ENCODE measurements at regions not wholly inside any gene's neighbourhood (a gene's known extent, or its start where the extent isn't known, plus 50 kb on each side); places are given as distances from the start of the nearest gene placed in this dataset.

DNA sequence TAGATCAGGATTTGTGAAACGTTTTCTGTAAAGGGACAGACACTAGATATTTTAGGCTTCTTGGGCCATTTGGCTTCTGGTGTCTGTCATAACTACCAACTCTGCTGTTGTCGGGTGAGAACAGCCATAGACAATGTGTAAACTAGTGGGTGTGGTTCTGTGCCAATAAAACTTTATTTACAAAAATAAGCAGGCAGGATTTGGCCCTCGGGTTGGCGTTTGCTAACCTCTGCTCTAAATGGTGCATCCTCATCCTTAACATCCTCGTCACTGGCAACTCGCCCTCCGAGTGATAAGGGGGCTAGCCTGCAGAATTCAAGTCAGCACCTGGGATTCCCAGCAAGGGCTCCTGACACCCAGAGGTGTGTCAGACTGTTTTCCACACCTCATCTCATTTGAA is 105.8 kb upstream of the MSX1 start:
- ChIA-PET POLR2A (no interaction called here), RAD21 (ENCODE audit: unreplicated experiment) (no interaction called here), CTCF (no interaction called here), SMC1A (ENCODE audit: uncharacterized antibody, unreplicated experiment) (interaction anchor here (1.0 kb wide), 1 partner anchor 8 kb away, joined by 4 read pairs; no protein-coding TSS in a partner anchor)
- TF ChIP-seq, protein P1, sequence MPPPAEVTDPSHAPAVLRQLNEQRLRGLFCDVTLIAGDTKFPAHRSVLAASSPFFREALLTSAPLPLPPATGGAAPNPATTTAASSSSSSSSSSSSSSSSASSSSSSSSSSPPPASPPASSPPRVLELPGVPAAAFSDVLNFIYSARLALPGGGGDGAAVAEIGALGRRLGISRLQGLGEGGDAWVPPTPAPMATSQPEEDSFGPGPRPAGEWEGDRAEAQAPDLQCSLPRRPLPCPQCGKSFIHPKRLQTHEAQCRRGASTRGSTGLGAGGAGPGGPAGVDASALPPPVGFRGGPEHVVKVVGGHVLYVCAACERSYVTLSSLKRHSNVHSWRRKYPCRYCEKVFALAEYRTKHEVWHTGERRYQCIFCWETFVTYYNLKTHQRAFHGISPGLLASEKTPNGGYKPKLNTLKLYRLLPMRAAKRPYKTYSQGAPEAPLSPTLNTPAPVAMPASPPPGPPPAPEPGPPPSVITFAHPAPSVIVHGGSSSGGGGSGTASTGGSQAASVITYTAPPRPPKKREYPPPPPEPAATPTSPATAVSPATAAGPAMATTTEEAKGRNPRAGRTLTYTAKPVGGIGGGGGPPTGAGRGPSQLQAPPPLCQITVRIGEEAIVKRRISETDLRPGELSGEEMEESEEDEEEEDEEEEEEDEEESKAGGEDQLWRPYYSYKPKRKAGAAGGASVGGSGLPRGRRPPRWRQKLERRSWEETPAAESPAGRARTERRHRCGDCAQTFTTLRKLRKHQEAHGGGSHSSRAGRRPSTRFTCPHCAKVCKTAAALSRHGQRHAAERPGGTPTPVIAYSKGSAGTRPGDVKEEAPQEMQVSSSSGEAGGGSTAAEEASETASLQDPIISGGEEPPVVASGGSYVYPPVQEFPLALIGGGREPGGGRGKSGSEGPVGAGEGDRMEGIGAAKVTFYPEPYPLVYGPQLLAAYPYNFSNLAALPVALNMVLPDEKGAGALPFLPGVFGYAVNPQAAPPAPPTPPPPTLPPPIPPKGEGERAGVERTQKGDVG (CRISPR knock-in tag; IDR thresholded peaks at IDR 0.05): no peak
- TF ChIP-seq, protein P2, sequence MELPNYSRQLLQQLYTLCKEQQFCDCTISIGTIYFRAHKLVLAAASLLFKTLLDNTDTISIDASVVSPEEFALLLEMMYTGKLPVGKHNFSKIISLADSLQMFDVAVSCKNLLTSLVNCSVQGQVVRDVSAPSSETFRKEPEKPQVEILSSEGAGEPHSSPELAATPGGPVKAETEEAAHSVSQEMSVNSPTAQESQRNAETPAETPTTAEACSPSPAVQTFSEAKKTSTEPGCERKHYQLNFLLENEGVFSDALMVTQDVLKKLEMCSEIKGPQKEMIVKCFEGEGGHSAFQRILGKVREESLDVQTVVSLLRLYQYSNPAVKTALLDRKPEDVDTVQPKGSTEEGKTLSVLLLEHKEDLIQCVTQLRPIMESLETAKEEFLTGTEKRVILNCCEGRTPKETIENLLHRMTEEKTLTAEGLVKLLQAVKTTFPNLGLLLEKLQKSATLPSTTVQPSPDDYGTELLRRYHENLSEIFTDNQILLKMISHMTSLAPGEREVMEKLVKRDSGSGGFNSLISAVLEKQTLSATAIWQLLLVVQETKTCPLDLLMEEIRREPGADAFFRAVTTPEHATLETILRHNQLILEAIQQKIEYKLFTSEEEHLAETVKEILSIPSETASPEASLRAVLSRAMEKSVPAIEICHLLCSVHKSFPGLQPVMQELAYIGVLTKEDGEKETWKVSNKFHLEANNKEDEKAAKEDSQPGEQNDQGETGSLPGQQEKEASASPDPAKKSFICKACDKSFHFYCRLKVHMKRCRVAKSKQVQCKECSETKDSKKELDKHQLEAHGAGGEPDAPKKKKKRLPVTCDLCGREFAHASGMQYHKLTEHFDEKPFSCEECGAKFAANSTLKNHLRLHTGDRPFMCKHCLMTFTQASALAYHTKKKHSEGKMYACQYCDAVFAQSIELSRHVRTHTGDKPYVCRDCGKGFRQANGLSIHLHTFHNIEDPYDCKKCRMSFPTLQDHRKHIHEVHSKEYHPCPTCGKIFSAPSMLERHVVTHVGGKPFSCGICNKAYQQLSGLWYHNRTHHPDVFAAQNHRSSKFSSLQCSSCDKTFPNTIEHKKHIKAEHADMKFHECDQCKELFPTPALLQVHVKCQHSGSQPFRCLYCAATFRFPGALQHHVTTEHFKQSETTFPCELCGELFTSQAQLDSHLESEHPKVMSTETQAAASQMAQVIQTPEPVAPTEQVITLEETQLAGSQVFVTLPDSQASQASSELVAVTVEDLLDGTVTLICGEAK (IDR thresholded peaks at IDR 0.05; ENCODE audit: borderline replicate concordance): peak; percentile 69
- Histone ChIP-seq H3K79me2 (ENCODE audit: control insufficient read depth, insufficient read depth, low read length) (no peaks in the 10 kb centered on the region), H3K36me3 (ENCODE audit: control insufficient read depth in 2 of 2, insufficient read depth in 2 of 2, low read length in 1 of 2) (no peaks in the 10 kb centered on the region), H3K9ac (ENCODE audit: control insufficient read depth, insufficient read depth, low read length) (no peak overlapping the region), H3K4me3 (no peak overlapping the region), H2AFZ (ENCODE audit: control insufficient read depth, low read depth, low read length) (no peak overlapping the region), H3K27ac (ENCODE audit: control insufficient read depth, insufficient read depth) (no peak overlapping the region), H3K27me3 (replicated peaks in 1 of 2; ENCODE audit: control insufficient read depth in 2 of 2, insufficient read depth in 2 of 2, low read length in 1 of 2) (no peaks in the 10 kb centered on the region), H3K9me3 (replicated peaks; ENCODE audit: control insufficient read depth, insufficient read depth, low read length) (no peaks in the 10 kb centered on the region), H4K20me1 (ENCODE audit: control insufficient read depth, insufficient read depth) (no peaks in the 10 kb centered on the region), H3K4me2 (ENCODE audit: control insufficient read depth, insufficient read depth) (no peak overlapping the region), H3K4me1 (ENCODE audit: control insufficient read depth, insufficient read depth, low read length) (peaks cover 5% of the 10 kb centered on the region)
- intact Hi-C loops (cut with micrococcal nuclease; ENCODE audit: unreplicated experiment): no loop called here
- no peak for DNase-seq (ENCODE audit: low read depth, low spot score)
- WGBS (ENCODE audit: insufficient coverage, insufficient replicate concordance, low lambda C conversion rate, missing lambda C conversion rate): 52% methylated on average over 7 of the region's 7 CpGs
- ATAC-seq: no peak
- in situ Hi-C loops (cut with MboI): no loop called here
- BruUV-seq (replicated peaks): no TSS peak
- no peak for FAIRE-seq

All from GM12878 (cell line).